Progenitor cell of endocrine pancreas (in vitro differentiated cells): ENCODE measurements at regions not wholly inside any gene's neighbourhood (a gene's known extent, or its start where the extent isn't known, plus 50 kb on each side); places are given as distances from the start of the nearest gene placed in this dataset.
A peak's percentile ranks its signal among the peaks of the same experiment; 100 is the strongest.

Experiments
- DNase-seq: peaks from one replicate; pipeline ENCODE4 v3.0.0; 2021; ENCODE audit warnings: low spot score; ENCODE audit not compliant: unreplicated experiment
- H3K27ac Mint-ChIP-seq: 2 replicates; pipeline ENCODE4 v1.8.0; 2021; ENCODE audit warnings: mild to moderate bottlenecking, moderate library complexity, mixed read lengths
- H3K27me3 Mint-ChIP-seq: 2 replicates; pipeline ENCODE4 v1.8.0; 2021; ENCODE audit warnings: mixed read lengths
- H3K36me3 Mint-ChIP-seq: 2 replicates; pipeline ENCODE4 v1.8.0; 2022; ENCODE audit warnings: mixed read lengths; ENCODE audit not compliant: insufficient read depth
- H3K4me1 Mint-ChIP-seq: 2 replicates; pipeline ENCODE4 v1.8.0; 2021; ENCODE audit warnings: low read depth, mixed read lengths
- H3K4me3 Mint-ChIP-seq: 2 replicates; pipeline ENCODE4 v1.8.0; 2021; ENCODE audit warnings: low read depth, mild to moderate bottlenecking, moderate library complexity, mixed read lengths
- H3K9me3 Mint-ChIP-seq: 2 replicates; pipeline ENCODE4 v1.8.0; 2021; ENCODE audit warnings: low read depth, mixed read lengths
- CTCF ChIP-seq: fragments of 200-600 bp; sonication (generic); IDR thresholded peaks from one replicate; pipeline ENCODE4 v1.5.0; 2021; ENCODE audit warnings: antibody characterized with exemption, mild to moderate bottlenecking; ENCODE audit not compliant: unreplicated experiment

- no peak for DNase-seq
- Mint-ChIP-seq H3K4me3 (no peak overlapping the region), H3K4me1 (peaks cover 45% of the 10 kb centered on the region), H3K9me3 (peaks cover 2% of the 10 kb centered on the region), H3K27ac (no peak overlapping the region), H3K27me3 (no peaks in the 10 kb centered on the region), H3K36me3 (no peaks in the 10 kb centered on the region)
- no peak for TF ChIP-seq CTCF
Observed at GRCh38 chr6:106792536-106793236, 163.3 kb downstream of the QRSL1 start.

GRCh38 chr6:106790935-106791334, 161.6 kb downstream of the QRSL1 start:
- peaks cover 51% of the 10 kb centered on the region for H3K4me1 Mint-ChIP-seq
- no peak for DNase-seq
- no peaks in the 10 kb centered on the region for H3K27me3 Mint-ChIP-seq
- no peak for TF ChIP-seq CTCF
- H3K9me3 Mint-ChIP-seq: peaks cover 2% of the 10 kb centered on the region
- no peaks in the 10 kb centered on the region for H3K36me3 Mint-ChIP-seq
- no peak overlapping the region for H3K4me3 Mint-ChIP-seq
- H3K27ac Mint-ChIP-seq: peak overlapping the region; percentile 81

- Mint-ChIP-seq H3K9me3 (peaks cover 2% of the 10 kb centered on the region), H3K4me3 (no peak overlapping the region), H3K36me3 (no peaks in the 10 kb centered on the region), H3K27me3 (no peaks in the 10 kb centered on the region), H3K4me1 (peaks cover 55% of the 10 kb centered on the region), H3K27ac (peak overlapping the region; percentile 81)
- DNase-seq: no peak
- TF ChIP-seq CTCF: no peak
Observed at GRCh38 chr6:106790149-106790770, 160.9 kb downstream of the QRSL1 start.

GRCh38 chr6:106789428-106790148, 160.2 kb downstream of the QRSL1 start:
- peaks cover 2% of the 10 kb centered on the region for H3K9me3 Mint-ChIP-seq
- no peak for TF ChIP-seq CTCF
- H3K36me3 Mint-ChIP-seq: no peaks in the 10 kb centered on the region
- no peak overlapping the region for H3K4me3 Mint-ChIP-seq
- DNase-seq: no peak
- H3K4me1 Mint-ChIP-seq: peaks cover 55% of the 10 kb centered on the region
- no peaks in the 10 kb centered on the region for H3K27me3 Mint-ChIP-seq
- H3K27ac Mint-ChIP-seq: no peak overlapping the region

- H3K9me3 Mint-ChIP-seq: peaks cover 2% of the 10 kb centered on the region
- no peak overlapping the region for H3K4me3 Mint-ChIP-seq
- H3K4me1 Mint-ChIP-seq: peaks cover 58% of the 10 kb centered on the region
- DNase-seq: no peak
- H3K36me3 Mint-ChIP-seq: no peaks in the 10 kb centered on the region
- no peak for TF ChIP-seq CTCF
- H3K27ac Mint-ChIP-seq: peak overlapping the region; percentile 57
- H3K27me3 Mint-ChIP-seq: no peaks in the 10 kb centered on the region
Observed at GRCh38 chr6:106788761-106789160, 159.4 kb downstream of the QRSL1 start.
